ENCODE measurements at regions not wholly inside any gene's neighbourhood (a gene's known extent, or its start where the extent isn't known, plus 50 kb on each side); places are given as distances from the start of the nearest gene placed in this dataset.
"Not testable (repeated sequence)": the region's sequence is repeated elsewhere in the genome, so short reads cannot be mapped to it uniquely, and the experiment has no call there.

DNA sequence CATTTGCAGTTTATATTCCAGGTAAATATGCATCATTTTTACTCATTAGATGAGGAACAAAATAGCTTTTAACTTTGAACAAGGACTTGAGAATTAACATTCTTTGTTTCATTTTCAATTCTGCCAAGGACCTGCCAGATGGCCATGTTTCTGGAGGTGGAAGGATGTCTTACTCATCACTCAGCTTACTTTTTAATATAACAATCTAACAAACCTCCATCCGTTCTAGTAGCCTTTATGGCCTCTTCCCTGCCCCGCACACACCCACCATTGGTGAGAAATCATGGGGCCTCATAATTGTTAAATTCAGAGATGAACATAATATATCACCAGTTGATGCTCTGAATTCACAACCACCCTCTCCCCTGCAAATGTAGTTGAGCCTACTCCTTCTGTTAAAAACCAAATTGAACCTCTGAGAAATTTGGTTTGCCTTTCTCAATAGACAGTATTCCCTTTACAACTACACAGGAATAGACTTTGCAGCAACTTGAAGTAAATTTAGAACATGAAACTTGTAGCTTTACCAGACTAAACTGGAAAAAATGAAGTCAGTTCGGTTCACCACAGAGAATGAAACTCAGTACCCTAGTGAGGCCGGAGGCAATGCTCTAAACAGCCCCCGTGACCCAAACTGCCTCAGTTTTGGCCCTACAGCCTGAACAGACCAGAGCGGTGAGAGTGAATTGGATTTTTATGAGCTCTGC lies 50.1 kb upstream of the ACSL4 start:
- no peak for DNase-seq (ENCODE audit: low read depth)

- no peak for DNase-seq (ENCODE audit: low read depth)
These were observed 50.6 kb upstream of the ACSL4 start for GRCh38 chrX:109783701-109784079.

GRCh38 chrX:109785053-109785452 lies 52.0 kb upstream of the ACSL4 start:
- no peak for DNase-seq (ENCODE audit: low read depth)

GRCh38 chrX:109790511-109790910 lies 57.5 kb upstream of the ACSL4 start:
- DNase-seq (ENCODE audit: low read depth) = not testable (repeated sequence)

- DNase-seq (ENCODE audit: low read depth) = no peak
These were observed 60.1 kb upstream of the ACSL4 start for GRCh38 chrX:109793191-109793590.

DNA sequence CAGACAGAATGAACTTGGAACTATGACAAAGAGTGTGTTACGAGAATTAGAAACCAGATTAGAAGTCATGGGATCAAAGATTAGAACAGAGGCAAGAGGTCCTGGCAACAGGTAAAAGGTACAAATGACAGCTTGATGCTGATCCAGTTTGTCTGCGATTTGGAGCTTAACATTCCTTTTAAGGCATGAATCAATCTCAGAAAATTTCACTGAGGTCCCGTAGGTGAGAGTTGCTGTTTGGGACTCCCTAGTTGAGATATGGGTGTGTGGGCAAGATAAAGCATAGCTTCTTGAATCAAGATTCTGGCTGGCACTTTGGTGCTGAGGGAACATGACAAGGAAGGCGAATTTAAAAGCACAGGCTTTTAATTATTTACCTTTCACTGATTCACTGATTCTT lies 62.6 kb upstream of the ACSL4 start:
- no peak for DNase-seq (ENCODE audit: low read depth)

DNA sequence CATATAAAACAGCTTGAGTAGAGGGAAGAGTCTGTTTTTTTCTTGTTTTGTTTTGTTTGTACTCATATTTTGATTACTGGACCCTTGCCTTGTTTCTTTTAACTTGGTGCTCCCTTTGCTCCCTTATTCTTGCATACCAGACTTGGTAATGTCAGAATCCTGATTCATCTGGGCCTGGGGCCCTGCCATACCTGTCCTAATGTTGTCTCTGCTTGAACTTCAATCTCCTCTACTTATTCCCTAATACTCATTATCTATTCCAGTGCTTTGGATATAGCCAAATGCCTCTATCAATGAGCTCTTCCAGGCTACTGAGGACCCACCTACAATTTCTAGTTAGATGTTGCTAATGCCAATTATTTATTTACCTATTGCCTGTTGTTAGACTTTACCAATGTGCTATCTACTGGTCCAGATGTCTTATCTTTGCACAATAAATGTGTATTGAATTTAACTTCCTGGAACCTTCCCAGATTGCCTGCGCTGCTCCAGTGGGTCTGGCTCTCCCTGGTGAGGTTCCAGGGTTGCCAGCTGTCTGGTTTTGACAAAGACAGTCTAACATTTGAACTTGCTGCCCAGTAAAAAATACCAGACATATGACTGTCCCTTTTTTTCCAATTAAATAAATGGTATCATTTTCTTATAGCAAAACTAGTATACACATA lies 64.4 kb upstream of the ACSL4 start:
- DNase-seq (ENCODE audit: low read depth) = no peak

GRCh38 chrX:109812236-109812635 lies 79.2 kb upstream of the ACSL4 start:
- no peak for DNase-seq (ENCODE audit: low read depth)

DNA sequence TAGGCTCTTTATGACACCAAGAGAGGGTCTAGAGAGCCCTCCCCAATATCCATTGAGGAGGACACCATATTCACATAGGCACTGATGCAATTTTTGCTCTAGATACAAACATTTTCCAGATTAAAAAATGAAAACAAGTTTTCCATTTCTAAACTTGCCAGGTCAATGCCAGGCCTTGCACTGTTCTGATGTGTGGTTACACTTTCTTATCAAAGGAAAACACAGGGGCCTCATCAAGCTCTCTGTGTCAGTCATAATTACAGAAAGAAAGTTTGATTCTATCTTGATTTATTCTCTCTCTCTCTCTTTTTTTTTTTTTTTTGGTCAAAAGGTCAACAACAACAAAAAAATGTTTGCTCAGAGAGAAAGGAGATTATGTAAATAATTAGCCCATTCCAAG lies 80.2 kb upstream of the ACSL4 start:
- DNase-seq (ENCODE audit: low read depth) = no peak

- no peak for DNase-seq (ENCODE audit: low read depth)
These were observed 85.9 kb upstream of the ACSL4 start for GRCh38 chrX:109818976-109819375.

DNA sequence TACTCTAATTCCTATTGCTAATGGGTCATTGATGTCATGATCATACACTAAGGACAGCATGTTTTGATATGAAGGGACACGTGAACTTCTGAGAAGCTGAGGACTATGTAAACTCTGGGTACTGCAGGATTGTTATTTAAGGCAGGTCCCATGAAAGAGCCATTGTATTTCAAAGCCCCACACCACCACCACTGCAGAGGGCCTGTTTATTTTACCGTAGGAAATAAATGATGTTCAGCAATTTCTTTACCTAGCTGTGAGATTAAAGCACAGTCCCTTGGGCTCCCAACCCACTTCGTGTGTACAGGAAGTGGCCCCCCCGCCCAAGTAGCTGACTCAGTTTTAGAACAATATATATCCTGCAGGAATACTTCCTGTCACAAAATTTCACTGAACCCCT lies 89.8 kb upstream of the ACSL4 start:
- no peak for DNase-seq (ENCODE audit: low read depth)

DNA sequence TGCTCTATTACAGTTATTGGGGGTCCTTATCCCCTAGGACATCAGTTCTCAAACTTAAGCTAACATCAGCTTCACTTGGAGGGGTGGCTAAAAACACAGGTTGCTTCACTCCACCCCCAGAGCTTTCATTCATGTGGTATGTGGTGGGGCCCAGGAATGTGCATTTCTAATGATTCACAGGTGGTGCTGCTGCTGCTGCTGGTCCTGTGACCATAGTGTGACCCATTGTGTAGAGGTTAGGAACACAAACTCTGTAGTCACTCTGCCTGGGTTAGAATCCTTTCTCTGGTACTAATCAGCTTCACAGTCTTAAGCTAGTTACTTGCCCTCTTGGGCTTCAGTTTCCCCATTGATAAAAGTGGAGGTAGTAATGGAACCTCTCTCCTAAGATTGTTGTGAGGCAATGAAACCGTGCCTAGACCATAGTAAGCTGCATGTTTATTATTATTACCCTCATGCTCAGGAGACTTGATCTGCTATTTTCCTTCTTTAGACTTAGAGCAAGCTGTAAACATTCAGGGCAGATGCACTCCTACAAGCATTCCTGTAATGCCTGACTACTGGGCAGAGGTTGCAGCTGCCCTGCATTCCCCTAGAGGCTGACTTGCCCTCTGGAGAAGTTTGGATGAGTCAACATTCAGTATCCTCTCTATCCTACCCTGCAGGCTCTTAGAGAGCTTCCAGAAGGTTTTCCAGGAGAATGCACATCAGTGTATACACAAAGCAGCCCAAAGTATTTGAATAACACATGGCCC lies 94.1 kb upstream of the ACSL4 start:
- no peak for DNase-seq (ENCODE audit: low read depth)

DNA sequence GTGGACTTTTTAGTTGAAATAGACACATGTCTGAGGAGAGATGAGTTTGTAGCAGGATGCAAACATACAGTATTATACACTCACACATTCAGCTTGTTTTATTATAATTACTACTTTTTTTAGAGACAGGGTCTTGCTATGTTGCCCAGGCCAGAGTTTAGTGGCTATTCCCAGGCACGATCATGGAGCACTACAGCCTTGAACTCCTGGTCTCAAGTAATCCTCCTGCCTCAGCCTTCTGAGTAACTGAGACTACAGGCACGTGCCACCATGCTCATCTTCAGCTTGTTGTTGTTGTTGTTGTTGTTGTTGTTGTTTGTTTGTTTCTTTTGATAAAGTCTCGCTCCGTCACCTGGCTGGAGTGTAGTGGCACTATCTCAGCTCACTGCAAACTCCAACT lies 94.7 kb upstream of the ACSL4 start:
- no peak for DNase-seq (ENCODE audit: low read depth)

DNA sequence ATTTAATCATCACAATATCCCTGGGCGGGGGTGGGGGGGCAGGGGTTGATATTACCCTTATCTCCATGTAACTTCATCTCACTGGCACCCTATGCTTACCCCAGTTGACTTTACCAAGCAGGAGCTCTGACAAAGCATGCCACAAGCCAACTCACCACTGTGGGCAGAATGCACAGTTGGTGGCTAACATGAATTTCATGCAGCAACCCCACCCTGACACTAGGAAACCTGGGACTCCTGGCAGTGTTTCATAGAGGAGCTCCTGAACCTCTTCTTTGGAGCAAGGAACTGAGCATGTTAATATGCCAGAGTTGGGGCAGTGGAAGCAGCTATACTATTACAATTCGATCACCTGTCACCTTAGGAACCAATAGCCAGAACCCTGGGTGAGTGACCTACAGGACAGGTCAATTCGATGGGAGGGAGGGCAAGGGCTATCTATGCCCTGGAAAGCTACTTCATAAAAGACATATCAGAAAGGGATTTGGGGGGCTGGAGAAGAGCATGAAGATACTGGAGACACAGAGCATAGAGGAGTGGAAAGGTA lies 97.2 kb upstream of the ACSL4 start:
- DNase-seq (ENCODE audit: low read depth) = no peak

DNA sequence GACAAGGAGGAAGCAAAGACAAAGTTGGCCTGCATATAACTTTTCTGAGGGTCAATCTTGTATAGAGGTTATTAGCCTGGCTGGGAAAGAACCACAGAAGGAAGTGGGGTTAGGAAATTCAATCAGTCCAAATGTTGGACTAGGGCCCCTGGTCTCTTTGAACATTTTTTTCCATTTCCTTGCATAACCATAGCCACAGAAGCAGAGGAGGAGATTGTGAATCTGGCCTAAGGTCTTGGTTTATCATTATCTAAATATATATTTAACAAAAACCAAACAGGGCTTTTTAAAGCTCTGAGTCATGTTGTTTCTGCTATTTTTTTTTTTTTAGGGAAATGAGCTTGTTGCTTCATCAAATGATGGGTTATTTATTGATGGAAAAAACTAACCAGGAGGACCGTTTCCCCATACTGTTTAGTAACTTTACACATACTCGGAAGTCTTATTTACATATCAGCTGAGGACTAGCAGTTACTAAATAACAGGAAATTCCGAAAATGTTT lies 97.7 kb upstream of the ACSL4 start:
- DNase-seq (ENCODE audit: low read depth) = no peak

DNA sequence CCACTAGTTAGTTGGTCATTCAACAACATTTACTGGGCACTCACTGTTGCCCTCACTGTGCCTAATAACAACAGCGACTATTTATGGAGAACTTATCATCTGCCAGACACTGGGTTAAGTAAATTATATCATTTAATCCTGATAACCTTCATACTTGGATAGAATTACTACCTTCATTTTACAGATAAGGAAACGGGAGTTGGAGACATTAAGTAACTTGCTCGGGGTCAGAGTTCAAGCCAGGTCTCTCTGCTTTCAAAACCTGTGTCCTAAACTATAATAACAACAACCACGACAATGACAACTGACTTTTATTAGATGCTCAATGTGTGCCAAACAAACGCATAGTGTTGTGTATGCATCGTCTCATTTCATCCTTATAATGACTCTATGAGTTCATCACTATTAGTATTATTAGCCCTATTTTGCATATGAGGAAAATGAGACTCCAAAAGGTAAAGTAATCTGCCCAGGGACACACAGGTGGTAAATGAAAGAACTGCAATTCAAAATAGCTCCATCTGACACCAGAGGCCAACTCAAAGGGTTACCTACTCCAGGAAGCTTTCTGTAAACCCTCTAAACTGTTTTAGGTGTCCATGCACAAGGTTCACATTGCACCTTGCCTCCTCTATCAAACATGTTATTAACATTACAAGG lies 98.4 kb upstream of the ACSL4 start:
- DNase-seq (ENCODE audit: low read depth) = no peak

DNA sequence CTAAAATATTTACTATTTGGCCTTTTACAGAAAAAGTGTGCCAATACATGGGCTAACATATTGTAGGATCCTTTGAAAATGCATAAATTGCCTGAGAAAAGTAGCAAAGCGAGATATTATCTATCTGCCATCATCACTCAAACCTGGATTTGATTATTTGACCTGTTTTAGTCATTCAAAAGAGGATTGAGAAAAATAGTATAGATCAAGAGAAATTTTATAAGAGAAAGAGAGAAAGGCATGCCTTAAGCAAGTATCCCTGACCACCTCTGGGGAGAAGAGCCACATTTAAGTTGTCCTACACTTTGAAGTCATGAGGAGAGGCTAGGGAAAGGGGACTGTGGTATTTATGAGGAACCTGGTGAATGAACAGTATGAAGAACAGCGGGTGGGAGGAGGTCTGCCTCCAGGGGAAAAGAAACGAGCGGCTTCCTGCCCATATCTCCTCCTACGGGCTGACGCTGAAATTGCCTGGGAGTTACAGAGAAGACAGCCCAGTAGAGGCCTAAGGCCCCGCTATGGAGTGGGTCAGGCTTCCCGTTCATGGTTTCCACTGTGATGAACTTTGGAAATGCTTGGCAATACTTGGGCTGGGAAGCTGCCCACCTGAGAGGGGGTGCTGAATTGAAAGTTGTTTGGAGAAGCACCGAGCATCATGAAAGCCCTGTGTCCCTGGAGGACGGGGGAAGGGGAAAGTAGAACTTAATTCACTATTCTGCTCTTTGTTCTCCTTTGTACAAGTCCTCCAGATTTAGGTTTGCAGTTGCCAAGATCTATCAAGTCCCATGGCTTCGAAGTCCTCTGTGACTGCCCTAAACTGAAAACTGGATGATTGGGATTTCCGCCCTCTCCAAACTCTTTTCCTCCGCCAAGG lies 106.9 kb upstream of the ACSL4 start:
- DNase-seq (ENCODE audit: low read depth) = no peak

- no peak for DNase-seq (ENCODE audit: low read depth)
These were observed 107.5 kb upstream of the ACSL4 start for GRCh38 chrX:109840585-109840984.

- no peak for DNase-seq (ENCODE audit: low read depth)
These were observed 108.2 kb upstream of the ACSL4 start for GRCh38 chrX:109841257-109841656.

GRCh38 chrX:109841869-109842579 lies 109.0 kb upstream of the ACSL4 start:
- no peak for DNase-seq (ENCODE audit: low read depth)

DNA sequence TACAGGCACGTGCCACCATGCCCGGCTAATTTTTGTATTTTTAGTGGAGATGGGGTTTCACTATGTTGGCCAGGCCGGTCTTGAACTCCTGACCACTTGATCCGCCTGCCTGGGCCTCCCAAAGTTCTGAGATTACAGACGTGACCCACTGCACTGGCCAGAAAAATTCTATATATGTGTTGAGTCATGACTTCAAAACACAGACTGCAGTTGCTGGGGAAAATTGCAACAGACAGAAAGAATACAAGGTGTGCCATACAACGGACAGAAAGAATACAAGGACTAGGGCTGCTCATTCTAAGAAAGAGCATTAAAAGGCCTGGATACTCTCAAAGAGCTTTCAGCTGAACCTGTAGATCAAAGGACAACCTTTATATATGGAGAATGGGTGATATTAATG lies 109.6 kb upstream of the ACSL4 start:
- no peak for DNase-seq (ENCODE audit: low read depth)

All from activated T-helper 1 cell treated with Interleukin-2 at 50 U/mL for 16 hours (primary cell).